ENCODE measurements at regions not wholly inside any gene's neighbourhood (a gene's known extent, or its start where the extent isn't known, plus 50 kb on each side); places are given as distances from the start of the nearest gene placed in this dataset.

DNA sequence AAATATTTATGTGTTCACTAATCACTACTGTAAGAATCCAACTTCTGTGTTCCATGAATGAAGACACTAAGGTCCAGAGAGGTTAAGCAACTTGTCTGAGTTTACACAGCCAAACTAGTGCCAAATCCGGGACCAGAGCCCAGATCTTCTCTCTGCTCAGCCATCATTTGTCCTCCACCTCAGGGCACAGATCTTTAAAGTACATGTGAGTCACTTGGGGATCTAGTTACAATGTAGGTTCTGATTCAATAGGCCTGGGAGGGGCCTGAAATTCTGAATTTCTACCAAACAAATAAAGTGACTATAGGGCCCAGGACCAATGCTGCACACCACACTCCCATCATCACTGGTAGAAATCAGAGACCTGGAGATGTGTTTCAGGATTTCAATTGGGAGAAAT lies 162.9 kb downstream of the GXYLT1 start (continued):
- TF ChIP-seq AR (CRISPR knock-in tag; IDR thresholded peaks at IDR 0.05): no peak
- no peak for TF ChIP-seq GRHL2 (CRISPR knock-in tag; IDR thresholded peaks at IDR 0.05; ENCODE audit: insufficient replicate concordance, severe bottlenecking)

DNA sequence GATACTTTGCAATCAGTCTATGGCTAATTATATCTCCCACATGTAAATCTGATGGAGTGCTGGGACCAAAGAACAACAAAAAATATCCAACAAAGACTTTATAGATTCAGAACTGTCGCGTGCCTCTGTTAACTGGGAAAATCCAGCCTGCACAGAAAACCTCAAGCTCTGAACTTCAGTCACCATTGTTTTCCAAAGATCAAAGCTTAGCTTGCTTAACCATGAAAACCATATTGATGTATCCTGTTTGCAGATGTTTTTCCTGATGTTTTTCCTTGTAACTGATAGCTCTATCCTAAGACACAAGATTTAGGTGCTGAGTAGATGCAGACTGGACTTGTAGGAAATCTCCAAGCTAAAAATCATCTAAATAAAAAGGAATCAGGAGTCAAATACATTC lies 163.7 kb downstream of the GXYLT1 start:
- POLR2A ChIA-PET: no interaction called here
- no peaks in the 10 kb centered on the region; the same call in 1 of the 2 replicates for H3K27me3 Mint-ChIP-seq (ENCODE audit: low read depth)
- no peak for ATAC-seq
- CTCF ChIA-PET: no interaction called here
- no peak overlapping the region for H3K27ac Mint-ChIP-seq
- DNase-seq (ENCODE audit: low spot score): no peak
- peaks cover 16% of the 10 kb centered on the region for H3K9me3 Mint-ChIP-seq
- TF ChIP-seq MXD4 (CRISPR knock-in tag; IDR thresholded peaks at IDR 0.05; ENCODE audit: borderline replicate concordance) (no peak), NR3C1 (CRISPR knock-in tag; conservative IDR thresholded peaks at IDR 0.05; ENCODE audit: low read depth) (no peak), ZNF423 (CRISPR knock-in tag; IDR thresholded peaks at IDR 0.05) (no peak), USF2 (CRISPR knock-in tag; IDR thresholded peaks at IDR 0.05) (no peak), SP1 (CRISPR knock-in tag; conservative IDR thresholded peaks at IDR 0.05) (no peak), OVOL2 (CRISPR knock-in tag; IDR thresholded peaks at IDR 0.05; ENCODE audit: borderline replicate concordance) (no peak), NFATC4 (CRISPR knock-in tag; IDR thresholded peaks at IDR 0.05) (no peak), MYBL2 (CRISPR knock-in tag; IDR thresholded peaks at IDR 0.05) (no peak), ZNF671 (CRISPR knock-in tag; IDR thresholded peaks at IDR 0.05) (no peak), FOXP1 (CRISPR knock-in tag; IDR thresholded peaks at IDR 0.05; ENCODE audit: borderline replicate concordance) (no peak), SMAD4 (CRISPR knock-in tag; IDR thresholded peaks at IDR 0.05) (no peak)
- TF ChIP-seq, protein P1, sequence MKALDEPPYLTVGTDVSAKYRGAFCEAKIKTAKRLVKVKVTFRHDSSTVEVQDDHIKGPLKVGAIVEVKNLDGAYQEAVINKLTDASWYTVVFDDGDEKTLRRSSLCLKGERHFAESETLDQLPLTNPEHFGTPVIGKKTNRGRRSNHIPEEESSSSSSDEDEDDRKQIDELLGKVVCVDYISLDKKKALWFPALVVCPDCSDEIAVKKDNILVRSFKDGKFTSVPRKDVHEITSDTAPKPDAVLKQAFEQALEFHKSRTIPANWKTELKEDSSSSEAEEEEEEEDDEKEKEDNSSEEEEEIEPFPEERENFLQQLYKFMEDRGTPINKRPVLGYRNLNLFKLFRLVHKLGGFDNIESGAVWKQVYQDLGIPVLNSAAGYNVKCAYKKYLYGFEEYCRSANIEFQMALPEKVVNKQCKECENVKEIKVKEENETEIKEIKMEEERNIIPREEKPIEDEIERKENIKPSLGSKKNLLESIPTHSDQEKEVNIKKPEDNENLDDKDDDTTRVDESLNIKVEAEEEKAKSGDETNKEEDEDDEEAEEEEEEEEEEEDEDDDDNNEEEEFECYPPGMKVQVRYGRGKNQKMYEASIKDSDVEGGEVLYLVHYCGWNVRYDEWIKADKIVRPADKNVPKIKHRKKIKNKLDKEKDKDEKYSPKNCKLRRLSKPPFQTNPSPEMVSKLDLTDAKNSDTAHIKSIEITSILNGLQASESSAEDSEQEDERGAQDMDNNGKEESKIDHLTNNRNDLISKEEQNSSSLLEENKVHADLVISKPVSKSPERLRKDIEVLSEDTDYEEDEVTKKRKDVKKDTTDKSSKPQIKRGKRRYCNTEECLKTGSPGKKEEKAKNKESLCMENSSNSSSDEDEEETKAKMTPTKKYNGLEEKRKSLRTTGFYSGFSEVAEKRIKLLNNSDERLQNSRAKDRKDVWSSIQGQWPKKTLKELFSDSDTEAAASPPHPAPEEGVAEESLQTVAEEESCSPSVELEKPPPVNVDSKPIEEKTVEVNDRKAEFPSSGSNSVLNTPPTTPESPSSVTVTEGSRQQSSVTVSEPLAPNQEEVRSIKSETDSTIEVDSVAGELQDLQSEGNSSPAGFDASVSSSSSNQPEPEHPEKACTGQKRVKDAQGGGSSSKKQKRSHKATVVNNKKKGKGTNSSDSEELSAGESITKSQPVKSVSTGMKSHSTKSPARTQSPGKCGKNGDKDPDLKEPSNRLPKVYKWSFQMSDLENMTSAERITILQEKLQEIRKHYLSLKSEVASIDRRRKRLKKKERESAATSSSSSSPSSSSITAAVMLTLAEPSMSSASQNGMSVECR (CRISPR knock-in tag; IDR thresholded peaks at IDR 0.05; ENCODE audit: borderline replicate concordance): no peak
- TF ChIP-seq, protein P2, sequence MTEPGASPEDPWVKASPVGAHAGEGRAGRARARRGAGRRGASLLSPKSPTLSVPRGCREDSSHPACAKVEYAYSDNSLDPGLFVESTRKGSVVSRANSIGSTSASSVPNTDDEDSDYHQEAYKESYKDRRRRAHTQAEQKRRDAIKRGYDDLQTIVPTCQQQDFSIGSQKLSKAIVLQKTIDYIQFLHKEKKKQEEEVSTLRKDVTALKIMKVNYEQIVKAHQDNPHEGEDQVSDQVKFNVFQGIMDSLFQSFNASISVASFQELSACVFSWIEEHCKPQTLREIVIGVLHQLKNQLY (CRISPR knock-in tag; IDR thresholded peaks at IDR 0.05): no peak
- peaks cover 15% of the 10 kb centered on the region for H3K36me3 Mint-ChIP-seq
- peaks cover 22% of the 10 kb centered on the region for H3K4me1 Mint-ChIP-seq
- H3K4me3 Mint-ChIP-seq: no peak overlapping the region

DNA sequence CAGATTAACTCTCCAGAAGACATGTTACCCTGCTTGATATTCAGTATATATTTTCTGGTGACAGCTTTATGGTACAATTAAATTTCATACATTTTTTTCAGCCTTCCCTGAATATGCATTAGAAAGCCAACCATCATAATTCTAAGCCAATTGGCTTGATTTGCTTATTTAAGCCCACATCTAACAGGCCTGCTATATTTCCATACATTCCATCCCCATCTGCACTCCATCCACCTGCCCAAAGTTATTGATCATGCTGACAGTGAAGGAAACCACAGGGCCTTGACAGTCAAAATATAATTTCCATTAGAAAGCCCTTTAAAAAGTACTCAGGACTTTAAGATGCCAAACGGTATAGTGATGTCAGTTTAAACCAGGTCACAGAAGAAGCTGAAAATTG lies 164.3 kb downstream of the GXYLT1 start:
- ATAC-seq: no peak
- H3K9me3 Mint-ChIP-seq: peaks cover 16% of the 10 kb centered on the region
- TF ChIP-seq MXD4 (CRISPR knock-in tag; IDR thresholded peaks at IDR 0.05; ENCODE audit: borderline replicate concordance) (no peak), ZNF423 (CRISPR knock-in tag; IDR thresholded peaks at IDR 0.05) (no peak), JUN (CRISPR knock-in tag; IDR thresholded peaks at IDR 0.05) (no peak), ZNF396 (CRISPR knock-in tag; IDR thresholded peaks at IDR 0.05; ENCODE audit: borderline replicate concordance) (no peak), TEAD1 (CRISPR knock-in tag; IDR thresholded peaks at IDR 0.05) (no peak), NFE2L1 (CRISPR knock-in tag; IDR thresholded peaks at IDR 0.05) (no peak), ZNF416 (CRISPR knock-in tag; IDR thresholded peaks at IDR 0.05) (no peak), ATF6 (CRISPR knock-in tag; IDR thresholded peaks at IDR 0.05) (no peak)
- TF ChIP-seq, protein P3, sequence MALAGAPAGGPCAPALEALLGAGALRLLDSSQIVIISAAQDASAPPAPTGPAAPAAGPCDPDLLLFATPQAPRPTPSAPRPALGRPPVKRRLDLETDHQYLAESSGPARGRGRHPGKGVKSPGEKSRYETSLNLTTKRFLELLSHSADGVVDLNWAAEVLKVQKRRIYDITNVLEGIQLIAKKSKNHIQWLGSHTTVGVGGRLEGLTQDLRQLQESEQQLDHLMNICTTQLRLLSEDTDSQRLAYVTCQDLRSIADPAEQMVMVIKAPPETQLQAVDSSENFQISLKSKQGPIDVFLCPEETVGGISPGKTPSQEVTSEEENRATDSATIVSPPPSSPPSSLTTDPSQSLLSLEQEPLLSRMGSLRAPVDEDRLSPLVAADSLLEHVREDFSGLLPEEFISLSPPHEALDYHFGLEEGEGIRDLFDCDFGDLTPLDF (CRISPR knock-in tag; IDR thresholded peaks at IDR 0.05): no peak

More for the DNA sequence above, 164.3 kb downstream of the GXYLT1 start:
- Mint-ChIP-seq H3K4me3 (no peak overlapping the region), H3K27me3 (ENCODE audit: low read depth) (no peaks in the 10 kb centered on the region; the same call in 1 of the 2 replicates), H3K4me1 (peaks cover 22% of the 10 kb centered on the region), H3K27ac (no peak overlapping the region), H3K36me3 (peaks cover 15% of the 10 kb centered on the region)
- no peak for DNase-seq (ENCODE audit: low spot score)
- POLR2A ChIA-PET: no interaction called here
- CTCF ChIA-PET: no interaction called here

Measured in WTC11 (cell line).